ENCODE measurements at regions not wholly inside any gene's neighbourhood (a gene's known extent, or its start where the extent isn't known, plus 50 kb on each side); places are given as distances from the start of the nearest gene placed in this dataset.

GRCh38 chr19:32178401-32178800 lies 167.0 kb upstream of the ZNF507 start:
- TF ChIP-seq CTCF (conservative IDR thresholded peaks at IDR 0.05; ENCODE audit: low read depth, low read length) (no peak), MAFK (IDR thresholded peaks at IDR 0.05; ENCODE audit: low read depth, low read length) (no peak), BHLHE40 (IDR thresholded peaks at IDR 0.05; ENCODE audit: low read depth, low read length) (no peak), POLR2A (IDR thresholded peaks at IDR 0.05; ENCODE audit: low read depth, low read length) (no peak), RCOR1 (IDR thresholded peaks at IDR 0.05; ENCODE audit: insufficient replicate concordance, low read length) (no peak), MAZ (IDR thresholded peaks at IDR 0.05; ENCODE audit: borderline replicate concordance, low read depth, low read length) (no peak), USF2 (IDR thresholded peaks at IDR 0.05; ENCODE audit: low read depth, low read length) (no peak), RFX5 (IDR thresholded peaks at IDR 0.05; ENCODE audit: low read depth, low read length) (no peak), RAD21 (IDR thresholded peaks at IDR 0.05; ENCODE audit: low read length) (no peak), MXI1 (IDR thresholded peaks at IDR 0.05; ENCODE audit: borderline replicate concordance, low read depth, low read length) (no peak)

Measured in IMR-90 (cell line).